Hepatic stellate cell (primary cell): ENCODE measurements at regions not wholly inside any gene's neighbourhood (a gene's known extent, or its start where the extent isn't known, plus 50 kb on each side); places are given as distances from the start of the nearest gene placed in this dataset.
"Not testable (repeated sequence)": the region's sequence is repeated elsewhere in the genome, so short reads cannot be mapped to it uniquely, and the experiment has no call there.

Experiments
- DNase-seq: peaks from one replicate; pipeline ENCODE4 v3.0.0; 2011; ENCODE audit warnings: low spot score

DNA sequence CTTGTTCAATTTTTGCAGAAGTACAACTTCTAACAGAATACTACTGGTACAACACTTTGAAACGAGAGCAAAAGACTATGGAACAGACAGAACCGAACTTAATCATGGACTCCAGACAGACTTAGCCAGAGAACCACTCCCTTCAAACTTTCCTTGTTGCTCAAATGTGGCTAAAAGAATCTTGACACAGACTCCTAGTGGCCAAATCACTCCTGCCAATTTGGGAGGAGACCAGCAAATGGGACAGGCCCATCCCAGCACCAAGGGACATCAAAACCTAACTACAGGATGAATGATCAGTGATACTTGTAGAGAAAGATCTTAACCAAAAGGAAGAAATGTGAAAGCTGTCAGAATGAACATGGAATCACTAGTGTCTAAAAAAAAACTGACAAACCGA, 154.0 kb downstream of the MATN1 start:
- DNase-seq, result no peak

- DNase-seq, result no peak
These were observed 160.8 kb downstream of the MATN1 start for GRCh38 chr1:30562559-30562958.

DNA sequence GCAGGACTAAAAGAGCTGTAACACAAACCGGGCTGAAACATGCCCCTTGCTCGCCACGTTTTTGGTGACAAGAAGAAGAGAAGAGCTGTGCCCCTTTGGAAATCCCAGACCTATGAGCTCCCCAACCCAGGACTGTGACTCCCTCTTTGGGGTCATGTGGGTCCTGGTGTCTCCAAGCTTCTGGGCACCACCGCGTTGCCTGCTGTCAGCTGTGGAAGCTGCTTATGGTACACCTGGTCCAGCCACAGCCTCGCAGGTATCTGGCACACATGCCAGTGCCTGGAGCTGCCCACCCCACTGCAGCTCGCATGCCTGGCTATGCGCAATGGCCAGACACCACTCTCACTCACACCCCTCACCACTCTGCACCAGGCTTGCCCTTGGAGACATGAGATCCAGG, 171.8 kb downstream of the MATN1 start:
- DNase-seq, result no peak

DNA sequence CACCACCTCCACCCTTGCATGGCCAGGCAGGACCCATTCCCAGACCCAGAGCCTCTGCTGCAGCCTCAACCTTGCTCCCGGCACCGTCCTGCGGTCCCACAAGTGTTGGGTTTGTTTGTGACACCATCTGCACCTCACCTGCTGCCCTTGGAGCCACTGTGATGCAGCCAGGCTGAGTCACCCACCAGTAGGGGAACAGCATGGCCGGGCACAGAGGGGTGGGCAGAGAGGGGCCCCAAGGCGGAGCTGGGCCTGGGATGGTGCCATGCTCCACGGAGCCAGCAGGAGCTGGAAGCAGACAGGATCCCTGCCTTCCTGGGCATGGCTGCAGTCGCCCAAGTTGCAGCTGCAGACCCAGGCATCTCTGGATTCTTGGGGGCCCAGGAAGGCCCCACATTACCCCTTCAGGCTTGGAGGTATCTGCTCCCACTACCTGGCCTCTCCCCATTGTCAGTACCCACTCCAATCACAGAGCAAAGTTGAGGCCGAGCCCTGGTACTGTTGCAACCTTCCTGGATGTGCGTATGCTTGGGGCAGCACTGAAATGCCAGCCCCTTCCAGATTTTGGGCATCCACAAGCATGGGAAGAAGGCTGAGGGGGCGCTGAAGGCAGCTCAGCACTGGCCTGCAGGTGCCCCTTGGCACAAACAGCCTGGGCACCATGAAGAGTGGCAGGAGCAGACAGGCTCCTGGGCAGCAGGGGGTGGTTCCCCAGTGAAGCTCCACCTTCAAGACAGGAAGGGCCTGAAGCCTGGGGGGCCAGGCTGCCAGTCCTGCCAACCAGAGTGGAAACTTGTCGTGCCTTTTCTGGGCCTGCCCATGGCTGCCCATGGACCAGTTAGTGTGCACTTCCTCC, 172.8 kb downstream of the MATN1 start:
- no peak for DNase-seq

DNA sequence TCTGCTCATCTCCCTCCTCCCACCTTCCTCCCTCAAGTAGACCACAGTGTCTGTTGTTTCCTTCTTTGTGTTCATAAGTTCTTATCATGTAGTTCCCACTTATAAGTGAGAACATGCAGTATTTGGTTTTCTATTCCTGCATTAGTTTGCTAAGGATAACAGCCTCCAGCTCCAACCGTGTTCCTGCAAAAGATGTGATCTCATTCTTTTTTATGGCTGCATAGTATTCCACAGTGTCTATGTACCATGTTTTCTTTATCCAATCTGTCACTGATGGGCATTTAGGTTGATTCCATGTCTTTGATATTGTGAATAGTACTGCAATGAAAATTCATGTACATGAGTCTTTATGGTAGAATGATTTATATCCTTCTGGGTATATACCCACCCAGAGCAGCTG, 173.5 kb downstream of the MATN1 start:
- not testable (repeated sequence) for DNase-seq

- no peak for DNase-seq
These were observed 175.1 kb downstream of the MATN1 start for GRCh38 chr1:30548294-30548693.

GRCh38 chr1:30547326-30547725, 176.1 kb downstream of the MATN1 start:
- not testable (repeated sequence) for DNase-seq

DNA sequence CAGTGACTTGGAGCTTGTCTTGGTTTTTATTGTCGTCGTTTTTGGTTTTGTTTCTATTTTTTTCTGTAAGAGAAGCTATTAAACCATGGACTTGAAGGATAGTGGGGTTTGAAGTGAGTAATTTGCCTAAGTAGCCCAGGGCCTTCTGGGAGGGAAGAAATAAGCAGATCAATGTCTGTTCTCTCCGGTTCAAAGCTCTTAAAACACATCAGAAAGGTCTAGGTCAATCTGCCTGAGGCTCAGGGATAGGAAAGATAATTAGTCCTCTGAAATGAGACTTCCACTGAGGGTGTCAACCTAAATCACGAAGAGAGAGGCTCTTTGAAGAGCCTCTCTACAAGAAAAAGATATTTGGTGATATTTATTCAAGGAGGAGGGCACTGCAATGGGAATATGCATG, 178.0 kb downstream of the MATN1 start:
- DNase-seq, result no peak

DNA sequence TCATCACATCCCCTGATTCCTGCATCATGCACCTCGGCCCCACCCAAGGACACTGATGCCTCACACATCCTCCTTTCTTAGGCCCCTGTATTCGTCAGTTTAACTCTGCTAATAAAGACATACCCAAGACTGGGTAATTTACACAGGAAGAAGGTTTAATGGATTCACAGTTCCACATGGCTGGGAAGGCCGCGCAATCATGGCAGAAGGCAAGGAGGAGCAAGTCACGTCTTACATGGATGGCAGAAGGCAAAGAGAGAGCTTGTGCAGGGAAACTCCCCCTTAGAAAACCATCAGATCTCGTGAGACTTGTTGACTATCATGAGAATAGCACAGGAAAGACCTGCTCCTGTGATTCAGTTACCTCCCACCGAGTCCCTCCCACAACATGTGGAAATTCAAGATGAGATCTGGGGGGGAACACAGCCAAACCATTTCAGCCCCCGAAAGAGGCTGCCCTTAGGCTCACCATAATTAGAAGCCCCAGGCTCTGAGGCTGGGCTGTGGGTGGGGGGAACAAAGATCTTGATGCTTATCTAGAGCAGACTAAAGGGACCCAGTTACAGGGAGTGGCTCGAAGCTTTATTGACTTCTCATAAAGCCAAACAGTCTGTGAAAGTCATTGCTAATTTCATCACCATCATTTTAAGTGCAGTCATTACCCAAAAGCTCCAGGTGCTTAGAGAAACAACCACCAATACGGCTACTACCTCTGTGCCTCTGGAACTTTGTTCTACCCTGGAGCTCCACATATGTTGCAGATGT, 181.5 kb downstream of the MATN1 start:
- no peak for DNase-seq

DNA sequence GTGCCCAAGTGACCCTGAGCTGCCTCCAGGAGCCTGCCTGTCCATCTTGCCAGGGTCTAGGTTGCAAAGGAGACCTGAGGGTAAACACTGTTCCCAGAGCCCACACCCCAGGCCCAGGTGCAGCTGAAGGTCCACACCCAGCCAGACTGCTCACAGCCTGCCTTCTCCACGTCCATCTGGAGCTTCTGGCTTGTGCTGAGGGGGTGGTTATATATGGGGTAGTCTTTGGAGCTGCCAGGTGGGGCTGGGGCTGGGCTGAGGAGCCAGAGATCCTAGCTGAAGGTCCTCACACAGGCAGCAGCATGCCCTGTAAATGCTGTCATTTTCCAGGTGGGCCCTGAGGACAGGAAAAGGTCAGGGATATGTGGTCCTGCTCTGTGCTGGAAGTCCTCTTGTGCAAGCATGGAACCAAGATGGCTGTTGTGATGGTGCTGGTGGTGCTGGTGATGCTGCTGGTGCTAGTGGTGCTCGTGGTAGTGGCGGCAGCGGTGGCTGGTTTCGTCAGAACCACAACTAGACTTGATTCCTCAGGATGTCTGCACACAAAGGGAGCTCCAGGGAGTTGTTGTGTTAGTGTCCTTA, 182.7 kb downstream of the MATN1 start:
- no peak for DNase-seq

- DNase-seq, result no peak
These were observed 183.5 kb downstream of the MATN1 start for GRCh38 chr1:30539884-30540283.

DNA sequence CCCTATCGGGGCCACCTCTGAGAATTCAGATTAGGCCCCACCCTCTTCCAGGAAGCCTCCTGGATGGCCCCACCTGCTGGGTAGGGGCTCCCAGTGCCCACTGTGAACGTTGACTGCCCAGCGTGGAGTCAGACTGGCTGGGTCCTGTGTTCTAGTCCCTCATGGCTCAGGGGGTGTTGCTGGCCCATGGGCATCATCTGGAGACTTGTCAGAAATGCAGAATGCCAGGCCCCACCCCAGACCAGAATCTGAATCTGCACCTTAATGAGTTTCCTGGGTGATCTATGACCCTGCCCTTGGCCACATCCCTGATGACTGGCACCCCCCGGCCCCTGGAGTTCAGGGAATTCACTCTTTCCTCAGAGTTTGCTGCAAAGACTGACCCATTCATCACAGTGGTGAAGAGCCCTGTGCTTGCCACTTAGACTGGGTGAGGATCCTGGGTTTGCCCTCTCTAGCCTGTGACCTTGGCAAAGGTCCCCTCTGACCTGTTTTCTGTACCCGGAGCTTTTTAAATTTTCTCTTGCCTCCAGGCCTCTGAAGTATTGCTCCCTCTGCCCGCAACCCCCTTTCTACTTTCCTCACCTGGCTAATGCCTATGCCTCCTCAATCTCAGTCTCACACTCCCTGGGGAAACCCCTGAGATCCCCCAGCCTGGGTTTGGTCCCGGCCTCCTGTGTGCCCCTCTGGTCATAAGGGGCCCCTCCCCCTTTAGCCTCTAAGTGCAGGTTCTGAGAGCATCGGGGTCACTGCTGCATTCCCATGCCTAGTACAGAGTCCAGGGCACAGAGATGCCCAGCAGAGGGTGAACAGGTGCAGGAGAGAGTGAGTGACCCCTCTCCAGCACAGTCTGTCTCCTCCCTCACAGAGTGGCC, 184.2 kb downstream of the MATN1 start:
- DNase-seq, result no peak

DNA sequence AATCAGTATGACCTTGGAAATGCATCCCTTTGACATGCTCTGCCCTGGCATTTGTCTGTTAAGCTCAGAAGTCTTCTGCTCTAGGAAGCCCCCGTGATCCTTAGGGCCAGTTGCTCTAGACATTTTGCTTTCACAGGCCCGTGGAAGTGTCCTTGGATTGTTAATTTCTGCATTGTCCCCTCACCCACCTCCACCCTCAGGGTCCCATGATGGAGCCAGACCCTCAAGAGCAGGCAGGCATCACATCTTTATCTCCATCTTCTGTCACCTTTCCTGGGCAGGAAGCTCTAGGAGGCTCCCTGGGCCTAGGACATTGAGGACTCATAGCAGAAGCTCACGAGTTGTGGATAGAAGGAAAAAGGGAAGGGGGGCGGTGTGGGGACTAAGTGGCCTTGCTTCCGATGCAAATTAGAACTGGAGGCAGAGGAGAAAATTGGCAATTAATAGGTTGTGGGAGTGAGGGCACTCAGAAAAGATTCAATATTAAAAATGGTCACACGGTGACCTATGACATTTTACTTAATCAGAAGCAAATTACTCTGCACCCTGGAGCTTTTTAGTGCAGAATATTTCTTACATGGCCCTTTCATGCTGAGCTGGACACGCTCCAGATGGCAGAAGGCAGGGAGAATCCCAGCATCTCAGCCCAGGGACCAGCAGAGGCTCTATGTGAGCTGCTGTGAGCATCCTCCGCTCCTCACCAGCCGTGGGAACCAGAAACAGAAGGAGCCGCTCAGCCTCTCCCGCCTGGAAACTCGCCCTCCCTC, 185.0 kb downstream of the MATN1 start:
- DNase-seq, result no peak

GRCh38 chr1:30537279-30537678, 186.1 kb downstream of the MATN1 start:
- no peak for DNase-seq

DNA sequence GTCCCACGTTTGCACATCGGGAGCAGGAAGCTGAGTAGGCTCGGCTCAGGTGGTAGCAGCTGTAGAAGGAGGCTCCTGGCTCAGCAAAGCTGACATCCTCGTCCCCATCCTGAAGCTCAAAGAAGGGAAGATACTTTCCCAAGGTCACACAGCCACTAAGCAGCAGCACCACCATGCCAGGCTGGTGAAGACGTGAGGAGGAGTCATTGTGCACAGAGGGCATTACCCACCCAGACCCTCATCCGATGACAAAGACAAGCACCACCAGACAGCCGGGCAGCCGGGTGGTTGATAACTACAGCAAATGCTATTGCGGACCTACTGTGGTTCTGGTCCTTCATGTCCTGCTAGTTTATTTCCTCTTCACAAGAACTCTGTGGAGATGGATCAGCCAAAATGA, 186.9 kb downstream of the MATN1 start:
- no peak for DNase-seq

DNA sequence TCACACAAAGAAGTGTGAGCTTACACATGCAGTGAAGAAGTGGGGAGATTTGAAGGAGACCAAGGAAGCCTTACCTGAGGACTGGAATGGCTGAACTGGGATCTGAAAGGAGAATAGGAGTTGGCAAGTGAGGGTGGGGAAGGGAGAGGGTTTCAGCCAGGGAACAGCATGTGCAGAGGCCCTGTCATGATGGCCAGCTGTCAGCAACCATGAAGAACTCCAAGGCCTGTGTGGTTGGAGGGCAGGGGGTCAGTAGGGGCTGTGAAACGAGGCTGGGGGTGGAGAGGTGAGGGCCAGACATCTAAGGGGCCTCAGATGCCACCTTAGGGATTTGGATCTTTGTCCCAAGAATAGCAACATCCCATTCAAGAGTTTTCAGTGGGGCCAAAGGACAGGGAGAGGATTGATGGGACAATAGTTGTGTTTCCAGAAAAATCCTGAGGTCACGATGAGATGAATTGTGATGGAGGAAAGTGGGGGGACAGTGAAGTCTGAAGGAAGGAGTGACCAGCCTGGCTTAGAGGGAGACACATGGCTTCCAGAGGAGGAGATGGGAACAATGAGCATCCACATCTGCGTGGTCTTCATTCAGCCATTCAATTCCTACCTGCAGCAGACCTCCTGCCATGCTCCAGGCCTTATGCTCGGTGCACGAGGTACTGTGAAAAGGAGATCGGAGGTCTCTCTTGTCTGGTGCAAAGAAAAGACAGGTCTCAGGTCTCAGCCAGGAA, 187.6 kb downstream of the MATN1 start:
- DNase-seq, result no peak

- no peak for DNase-seq
These were observed 188.8 kb downstream of the MATN1 start for GRCh38 chr1:30534551-30534940.

GRCh38 chr1:30533796-30534550, 189.4 kb downstream of the MATN1 start:
- no peak for DNase-seq

DNA sequence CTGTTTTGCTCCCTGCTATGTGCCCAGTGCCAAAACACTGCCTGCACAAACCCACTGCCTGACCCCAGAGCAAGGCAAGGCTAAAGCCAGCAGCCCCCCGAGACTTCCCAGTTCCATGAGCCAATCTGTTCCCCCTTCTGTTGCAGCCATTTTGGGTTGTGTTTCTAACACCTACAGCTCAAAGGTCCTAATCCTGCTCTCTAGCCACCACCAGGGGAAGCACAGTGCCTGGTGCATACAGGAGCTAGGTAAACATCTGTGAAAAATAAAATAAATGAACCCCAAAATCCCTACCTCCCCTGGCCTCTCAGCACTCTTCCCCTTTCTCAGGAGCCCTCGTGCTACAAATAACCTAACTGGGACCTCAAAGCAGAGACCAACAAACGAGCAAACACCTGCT, 190.2 kb downstream of the MATN1 start:
- DNase-seq, result no peak

GRCh38 chr1:30532621-30533020, 190.8 kb downstream of the MATN1 start:
- DNase-seq, result no peak
